ENCODE measurements at regions not wholly inside any gene's neighbourhood (a gene's known extent, or its start where the extent isn't known, plus 50 kb on each side); places are given as distances from the start of the nearest gene placed in this dataset.

GRCh38 chr13:79684371-79684770, 203.4 kb downstream of the NDFIP2 start:
- TF ChIP-seq CTCF (IDR thresholded peaks at IDR 0.05) = no peak
- no peak for TF ChIP-seq POLR2AphosphoS5 (IDR thresholded peaks at IDR 0.05)

Data from breast epithelium (tissue), 3 donors.